NCI-H146 treated with DMSO at 0.1 percent for 48 hours (cell line): ENCODE measurements at regions not wholly inside any gene's neighbourhood (a gene's known extent, or its start where the extent isn't known, plus 50 kb on each side); places are given as distances from the start of the nearest gene placed in this dataset.
"Not testable (repeated sequence)": the region's sequence is repeated elsewhere in the genome, so short reads cannot be mapped to it uniquely, and the experiment has no call there.

Experiments
- DNase-seq: peaks from one replicate; lab custom pipeline; 2025; ENCODE audit not compliant: unreplicated experiment; lab: John Stamatoyannopoulos, UW

DNA sequence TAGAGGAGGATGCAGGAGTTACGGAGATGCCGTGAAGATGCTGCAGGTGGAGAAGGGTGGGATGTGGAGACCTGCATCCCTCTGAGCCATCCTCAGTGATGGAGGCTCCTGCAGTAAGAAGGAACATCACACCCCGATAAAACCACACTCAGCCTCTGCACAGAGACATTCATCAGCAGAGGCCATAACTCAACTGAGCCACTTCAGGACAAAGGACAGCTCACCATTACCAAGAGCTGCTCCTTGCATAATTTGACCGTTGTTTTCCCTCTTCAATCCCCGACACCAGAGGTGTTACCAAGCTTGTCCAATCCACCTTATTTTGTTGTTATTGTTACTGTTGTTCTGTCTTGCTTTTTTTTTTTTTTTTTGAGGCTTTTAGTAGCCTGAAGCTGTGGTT, 543.9 kb downstream of the AJAP1 start:
- DNase-seq, result no peak

DNA sequence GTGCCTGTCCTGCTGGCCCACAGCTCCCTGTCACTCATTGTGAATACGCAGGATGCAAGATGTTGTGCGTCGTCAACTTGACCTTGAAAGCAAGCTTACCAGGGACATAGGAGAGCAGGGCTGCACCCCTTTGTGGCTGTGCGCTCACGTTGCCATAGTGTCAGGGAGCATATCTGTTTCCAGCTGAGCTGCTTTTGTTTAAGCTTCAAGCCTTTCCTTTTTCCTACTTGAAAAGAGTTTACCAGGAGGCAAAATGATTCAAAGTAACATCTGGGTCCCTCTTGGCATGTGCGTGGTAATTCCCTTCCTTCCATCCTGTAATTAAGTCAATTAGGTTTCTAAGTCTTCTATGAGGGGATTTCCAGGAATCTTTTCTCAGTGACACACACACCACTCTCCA, 537.1 kb downstream of the AJAP1 start:
- no peak for DNase-seq

DNA sequence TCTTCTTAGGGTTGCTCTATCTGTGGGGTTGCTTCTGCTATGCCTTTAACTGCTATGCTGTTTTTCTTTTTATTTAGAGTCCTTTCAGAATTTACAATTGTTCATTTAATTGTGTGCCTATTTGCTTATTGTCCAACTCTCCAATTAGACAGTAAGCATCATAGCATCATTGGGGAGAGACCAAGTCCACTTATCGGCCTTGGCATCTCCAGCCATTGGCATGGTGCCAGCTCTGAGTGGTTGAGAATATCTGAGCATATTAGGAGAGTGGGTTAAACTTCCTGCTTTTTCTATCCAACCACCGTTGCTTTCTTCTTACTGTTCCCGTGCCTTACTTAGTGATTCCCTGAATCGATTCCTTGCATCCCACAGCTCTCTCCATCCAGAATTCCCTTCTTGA, 535.0 kb downstream of the AJAP1 start:
- no peak for DNase-seq

- no peak for DNase-seq
Measured at GRCh38 chr1:5165762-5166161, 511.4 kb downstream of the AJAP1 start.

DNA sequence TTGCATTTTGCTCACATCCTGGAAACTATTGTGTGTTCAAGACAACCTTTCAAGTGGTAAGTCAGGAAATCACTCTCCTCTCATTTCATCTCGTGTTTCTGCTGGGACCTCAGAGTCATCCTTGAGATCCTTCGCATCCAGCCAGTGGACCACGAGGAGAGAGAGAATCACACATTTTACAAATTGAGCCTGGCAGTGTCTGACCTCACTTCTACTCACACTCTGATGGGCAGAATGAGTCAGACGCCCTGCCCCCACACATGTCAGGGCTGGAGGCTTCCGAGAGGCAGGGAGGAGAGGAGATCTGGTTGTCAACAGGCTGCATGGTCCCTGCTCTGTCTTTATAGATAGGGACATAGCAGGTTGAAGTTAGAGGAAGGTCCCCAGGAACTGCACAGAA, 509.7 kb downstream of the AJAP1 start:
- DNase-seq, result no peak

GRCh38 chr1:5161372-5161771, 507.0 kb downstream of the AJAP1 start:
- DNase-seq, result no peak

GRCh38 chr1:5157175-5157574, 502.8 kb downstream of the AJAP1 start:
- no peak for DNase-seq

GRCh38 chr1:5156416-5157120, 502.2 kb downstream of the AJAP1 start:
- DNase-seq, result no peak

DNA sequence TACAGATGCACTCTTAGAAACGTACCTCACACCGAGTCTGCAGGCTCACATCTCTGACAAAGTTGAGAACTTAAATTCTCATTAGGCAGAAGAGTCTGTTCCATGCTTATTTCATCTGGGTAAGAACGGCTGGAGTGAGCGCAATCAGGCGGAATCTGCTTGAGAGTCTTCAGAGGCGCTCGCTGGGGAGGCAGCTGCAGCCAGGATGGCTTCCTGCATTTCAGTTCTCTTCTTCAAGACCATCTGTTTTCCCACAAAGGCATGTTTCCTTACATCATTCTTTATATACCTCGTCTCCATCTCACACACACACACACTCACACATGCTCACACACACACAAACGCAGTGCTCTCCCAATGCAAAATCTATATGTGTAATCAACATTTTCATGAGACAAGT, 497.1 kb downstream of the AJAP1 start:
- no peak for DNase-seq

GRCh38 chr1:5150191-5150590, 495.8 kb downstream of the AJAP1 start:
- DNase-seq, result no peak

GRCh38 chr1:5147806-5148205, 493.4 kb downstream of the AJAP1 start:
- DNase-seq, result no peak

- DNase-seq, result no peak
Measured at GRCh38 chr1:5142389-5142788, 488.0 kb downstream of the AJAP1 start.

- DNase-seq, result no peak
Measured at GRCh38 chr1:5141750-5142149, 487.3 kb downstream of the AJAP1 start.

DNA sequence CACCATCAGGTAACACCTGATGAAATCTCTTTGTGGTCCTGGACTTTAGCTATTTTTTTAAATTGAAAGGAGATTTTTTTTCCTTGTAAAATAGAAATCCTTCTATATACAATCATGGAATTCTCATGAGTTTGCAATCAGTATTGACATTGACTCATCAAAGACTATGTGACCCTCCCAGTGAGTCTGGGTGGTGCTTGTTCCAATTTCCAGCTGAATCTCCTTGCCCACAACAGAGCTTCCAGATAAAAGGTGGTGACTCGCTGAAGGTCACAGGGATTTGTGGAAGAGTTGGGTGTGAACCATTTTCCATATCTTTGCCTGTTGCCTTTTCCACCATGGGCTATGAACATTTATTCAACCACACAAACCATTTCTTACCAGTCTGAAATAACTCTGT, 486.6 kb downstream of the AJAP1 start:
- DNase-seq, result no peak

GRCh38 chr1:5140136-5140535, 485.7 kb downstream of the AJAP1 start:
- DNase-seq, result no peak

DNA sequence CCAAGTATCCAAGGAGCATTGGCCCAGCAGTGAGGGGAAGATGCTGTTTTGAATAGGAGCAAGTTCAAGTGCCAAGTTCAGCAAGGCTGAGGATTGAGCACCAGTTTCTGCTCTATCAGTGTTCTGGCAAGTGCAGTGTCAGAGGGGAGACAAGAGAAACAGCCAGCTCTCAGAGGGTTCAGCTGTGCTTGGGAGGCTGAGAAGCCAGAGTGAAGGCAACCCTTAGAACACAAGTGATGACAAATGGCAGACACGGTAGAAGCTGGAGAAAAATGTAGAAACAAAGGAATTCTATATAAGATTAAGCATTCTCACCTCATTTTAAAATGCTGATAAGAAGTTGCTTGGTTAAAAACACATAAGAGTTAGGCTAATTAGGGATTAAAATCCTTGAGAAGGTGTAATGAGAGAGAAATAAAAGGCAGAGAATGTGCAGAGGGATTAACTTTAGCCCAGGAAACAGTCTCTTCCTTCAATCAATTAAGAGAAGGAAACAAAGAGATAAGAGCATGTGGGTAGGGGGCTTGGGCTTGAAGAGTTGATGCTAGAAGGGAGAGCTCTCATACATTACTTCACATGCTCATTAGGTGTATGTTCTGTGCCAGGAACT, 475.4 kb downstream of the AJAP1 start:
- no peak for DNase-seq

DNA sequence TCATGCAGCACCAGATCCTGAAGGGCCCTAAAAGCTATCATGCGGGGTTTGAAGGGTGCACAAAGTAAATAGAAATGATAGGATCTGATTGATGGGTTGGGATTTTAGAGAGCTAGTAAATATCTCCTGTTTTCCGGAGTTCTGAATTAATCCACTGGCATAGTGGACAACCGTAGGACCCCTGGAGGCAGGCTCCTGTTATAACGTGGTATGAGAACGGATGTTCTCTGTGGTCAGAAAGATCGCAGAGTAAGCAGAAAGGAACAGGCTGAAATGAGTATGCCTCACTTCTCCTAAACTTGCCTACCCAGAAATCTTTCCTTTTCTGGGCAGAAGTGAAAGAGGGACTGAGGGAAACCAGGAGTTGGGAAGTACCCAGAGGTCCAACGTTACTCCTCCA, 470.8 kb downstream of the AJAP1 start:
- no peak for DNase-seq

- no peak for DNase-seq
Measured at GRCh38 chr1:5120559-5120958, 466.1 kb downstream of the AJAP1 start.

- DNase-seq, result no peak
Measured at GRCh38 chr1:5119366-5120234, 465.2 kb downstream of the AJAP1 start.

DNA sequence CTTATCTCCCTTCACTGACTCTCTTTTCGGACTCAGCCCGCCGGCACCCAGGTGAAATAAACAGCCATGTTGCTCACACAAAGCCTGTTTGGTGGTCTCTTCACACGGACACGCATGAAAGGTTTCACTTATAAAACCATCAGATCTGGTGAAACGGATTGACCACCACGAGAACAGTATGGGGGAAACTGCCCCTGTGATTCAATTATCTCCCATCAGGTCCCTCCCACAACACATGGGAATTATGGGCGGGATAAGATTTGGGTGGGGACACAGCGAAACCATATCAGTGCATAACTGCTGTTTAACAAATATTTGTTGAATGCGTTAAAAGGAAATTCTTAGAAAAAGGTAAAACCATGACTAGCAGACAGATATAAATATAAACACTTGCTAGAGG, 464.4 kb downstream of the AJAP1 start:
- not testable (repeated sequence) for DNase-seq

DNA sequence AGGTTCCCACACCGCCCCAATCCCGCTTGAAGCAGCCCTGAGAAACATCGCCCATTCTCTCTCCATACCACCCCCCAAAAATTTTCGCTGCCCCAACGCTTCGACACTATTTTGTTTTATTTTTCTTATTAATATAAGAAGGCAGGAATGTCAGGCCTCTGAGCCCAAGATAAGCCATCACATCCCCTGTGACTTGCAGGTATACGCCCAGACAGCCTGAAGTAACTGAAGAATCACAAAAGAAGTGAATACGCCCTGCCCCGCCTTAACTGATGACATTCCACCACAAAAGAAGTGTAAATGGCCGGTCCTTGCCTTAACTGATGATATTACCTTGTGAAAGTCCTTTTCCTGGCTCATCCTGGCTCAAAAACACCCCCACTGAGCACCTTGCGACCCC, 463.9 kb downstream of the AJAP1 start:
- not testable (repeated sequence) for DNase-seq

DNA sequence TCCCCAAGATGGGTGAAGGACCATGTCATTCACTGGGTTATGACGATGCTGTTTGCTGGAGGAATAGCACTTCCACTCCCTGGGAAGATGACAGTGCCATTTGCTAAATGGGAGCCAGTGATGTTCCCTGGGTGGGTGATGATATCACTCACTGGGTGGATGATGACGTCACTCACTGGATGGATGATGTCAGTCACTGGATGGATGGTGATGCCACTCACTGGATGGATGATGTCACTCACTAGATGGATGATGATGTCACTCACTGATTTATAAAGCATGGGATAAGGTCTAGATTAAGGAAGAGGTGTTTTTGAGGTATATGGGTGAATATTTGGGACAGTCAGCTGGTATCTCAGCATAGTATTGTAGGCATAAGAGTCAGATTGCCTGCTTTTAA, 457.2 kb downstream of the AJAP1 start:
- DNase-seq, result no peak
